ENCODE measurements at regions not wholly inside any gene's neighbourhood (a gene's known extent, or its start where the extent isn't known, plus 50 kb on each side); places are given as distances from the start of the nearest gene placed in this dataset.
A peak's percentile ranks its signal among the peaks of the same experiment; 100 is the strongest.

DNA sequence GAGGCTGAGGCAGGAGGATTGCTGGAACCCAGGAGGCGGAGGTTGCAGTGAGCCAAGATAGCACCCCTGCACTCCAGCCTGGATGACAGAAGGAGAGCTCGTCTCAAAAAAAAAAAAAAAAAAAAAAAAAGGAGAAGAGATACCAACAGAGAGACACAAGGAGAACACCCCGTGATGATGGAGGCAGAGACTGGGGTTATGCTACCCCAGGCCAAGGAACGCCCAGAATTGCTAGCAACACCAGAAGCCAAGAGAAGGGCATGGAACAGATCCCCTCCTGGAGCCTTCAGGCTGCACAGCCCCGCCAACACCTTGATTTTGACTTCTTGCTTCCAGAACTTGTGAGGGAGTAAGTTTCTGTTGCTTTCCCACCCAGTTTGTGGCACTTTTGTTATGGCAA, 148.0 kb upstream of the FOXN3 start:
- WGBS: 88% methylated on average over 5 of the region's 5 CpGs
- intact Hi-C loops (cut with DNase I): no loop called here

GRCh38 chr14:89564286-89564957, 147.4 kb upstream of the FOXN3 start:
- Histone ChIP-seq H3K36me3 (peaks cover 0 to 5% (median under 1%) of the 10 kb centered on the region in 4 donors), H3K27me3 (no peaks in the 10 kb centered on the region), H3K27ac (replicated peaks in 1 of 4) (peak overlapping the region in 1 of 4 donors; percentile 22), H3K4me3 (peak overlapping the region in 1 of 4 donors; percentile 9), H3K9me3 (no peaks in the 10 kb centered on the region), H3K4me1 (peaks cover 14 to 25% (median 18%) of the 10 kb centered on the region in 4 donors)
- intact Hi-C loops (cut with DNase I): no loop called here
- WGBS: 71% methylated on average over 12 of the region's 12 CpGs
- TF ChIP-seq, protein P1, sequence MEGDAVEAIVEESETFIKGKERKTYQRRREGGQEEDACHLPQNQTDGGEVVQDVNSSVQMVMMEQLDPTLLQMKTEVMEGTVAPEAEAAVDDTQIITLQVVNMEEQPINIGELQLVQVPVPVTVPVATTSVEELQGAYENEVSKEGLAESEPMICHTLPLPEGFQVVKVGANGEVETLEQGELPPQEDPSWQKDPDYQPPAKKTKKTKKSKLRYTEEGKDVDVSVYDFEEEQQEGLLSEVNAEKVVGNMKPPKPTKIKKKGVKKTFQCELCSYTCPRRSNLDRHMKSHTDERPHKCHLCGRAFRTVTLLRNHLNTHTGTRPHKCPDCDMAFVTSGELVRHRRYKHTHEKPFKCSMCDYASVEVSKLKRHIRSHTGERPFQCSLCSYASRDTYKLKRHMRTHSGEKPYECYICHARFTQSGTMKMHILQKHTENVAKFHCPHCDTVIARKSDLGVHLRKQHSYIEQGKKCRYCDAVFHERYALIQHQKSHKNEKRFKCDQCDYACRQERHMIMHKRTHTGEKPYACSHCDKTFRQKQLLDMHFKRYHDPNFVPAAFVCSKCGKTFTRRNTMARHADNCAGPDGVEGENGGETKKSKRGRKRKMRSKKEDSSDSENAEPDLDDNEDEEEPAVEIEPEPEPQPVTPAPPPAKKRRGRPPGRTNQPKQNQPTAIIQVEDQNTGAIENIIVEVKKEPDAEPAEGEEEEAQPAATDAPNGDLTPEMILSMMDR (IDR thresholded peaks at IDR 0.05): no peak
- TF ChIP-seq POLR2AphosphoS5 (IDR thresholded peaks at IDR 0.05) (no peak), EP300 (IDR thresholded peaks at IDR 0.05) (no peak), POLR2A (IDR thresholded peaks at IDR 0.05; ENCODE audit: low read depth) (no peak)
- no peak for DNase-seq (ENCODE audit: extremely low spot score)

More for the DNA sequence above, 148.0 kb upstream of the FOXN3 start:
- H3K36me3 ChIP-seq: peaks cover 0 to 5% (median 0%) of the 10 kb centered on the region in 4 donors
- H3K4me3 ChIP-seq: no peak overlapping the region
- peak overlapping the region in 1 of 4 donors; percentile 22 for H3K27ac ChIP-seq (replicated peaks in 1 of 4)
- no peaks in the 10 kb centered on the region for H3K27me3 ChIP-seq
- peaks cover 14 to 25% (median 18%) of the 10 kb centered on the region in 4 donors for H3K4me1 ChIP-seq
- TF ChIP-seq, protein P1 (IDR thresholded peaks at IDR 0.05): no peak
- no peak for TF ChIP-seq EP300 (IDR thresholded peaks at IDR 0.05)
- TF ChIP-seq POLR2AphosphoS5 (IDR thresholded peaks at IDR 0.05): no peak
- no peak for TF ChIP-seq POLR2A (IDR thresholded peaks at IDR 0.05; ENCODE audit: low read depth)
- DNase-seq (ENCODE audit: extremely low spot score): no peak
- H3K9me3 ChIP-seq: no peaks in the 10 kb centered on the region

DNA sequence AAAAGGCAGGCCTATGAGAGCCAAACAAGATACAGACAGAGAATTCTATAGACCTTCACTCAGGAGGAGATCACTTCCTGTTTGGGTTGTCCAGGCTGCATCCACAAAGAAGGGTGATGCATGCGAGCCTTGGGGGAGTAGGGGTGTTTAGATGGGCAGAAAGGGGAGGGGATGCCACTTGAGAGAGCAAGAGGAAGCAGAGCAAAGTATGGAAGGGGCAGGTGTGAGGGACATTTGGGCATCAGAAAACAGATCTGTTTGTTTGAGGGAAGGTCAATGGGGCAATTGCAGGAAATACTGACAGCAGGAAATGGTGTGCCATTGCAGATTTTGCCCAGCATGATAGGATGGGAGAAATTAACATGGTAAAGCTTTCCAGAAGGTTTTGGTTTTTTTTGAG, 146.4 kb upstream of the FOXN3 start:
- peaks cover 0 to 10% (median 2%) of the 10 kb centered on the region in 4 donors for H3K36me3 ChIP-seq
- H3K4me1 ChIP-seq: peaks cover 14 to 25% (median 18%) of the 10 kb centered on the region in 4 donors
- H3K9me3 ChIP-seq: no peaks in the 10 kb centered on the region
- TF ChIP-seq, protein P1 (IDR thresholded peaks at IDR 0.05): no peak
- TF ChIP-seq POLR2A (IDR thresholded peaks at IDR 0.05; ENCODE audit: low read depth) (no peak), EP300 (IDR thresholded peaks at IDR 0.05) (no peak), POLR2AphosphoS5 (IDR thresholded peaks at IDR 0.05) (no peak)
- no peak overlapping the region for H3K27ac ChIP-seq (replicated peaks in 1 of 4)
- no peaks in the 10 kb centered on the region for H3K27me3 ChIP-seq
- no peak for DNase-seq (ENCODE audit: extremely low spot score)
- H3K4me3 ChIP-seq: no peak overlapping the region
- intact Hi-C loops (cut with DNase I): no loop called here
- WGBS: 100% methylated on average over 1 of the region's 1 CpG

DNA sequence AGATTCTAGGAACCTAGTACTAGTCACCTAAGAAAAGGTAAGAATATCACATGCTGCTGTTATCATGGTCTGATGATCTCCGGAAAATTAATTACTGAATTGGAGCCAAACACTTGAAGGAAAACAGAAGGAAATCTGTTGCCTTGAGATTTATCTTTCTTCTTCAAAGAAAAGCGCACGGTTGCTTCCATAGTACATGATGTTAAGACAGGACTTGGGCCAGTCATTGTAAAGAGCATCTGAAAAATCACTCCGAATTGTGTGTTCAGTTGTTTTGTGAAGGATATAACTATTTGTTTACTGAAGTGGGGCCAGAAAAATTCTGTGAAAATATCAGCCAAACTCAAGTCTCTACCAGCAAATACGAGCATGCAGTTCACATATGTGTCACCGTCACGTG, 134.9 kb upstream of the FOXN3 start:
- TF ChIP-seq EP300 (IDR thresholded peaks at IDR 0.05) (no peak), POLR2AphosphoS5 (IDR thresholded peaks at IDR 0.05) (no peak), POLR2A (IDR thresholded peaks at IDR 0.05; ENCODE audit: low read depth) (no peak)
- TF ChIP-seq, protein P1 (IDR thresholded peaks at IDR 0.05): no peak
- intact Hi-C loops (cut with DNase I): no loop called here
- H3K4me1 ChIP-seq: peaks cover 5 to 22% (median 16%) of the 10 kb centered on the region in 4 donors
- no peaks in the 10 kb centered on the region for H3K9me3 ChIP-seq
- H3K4me3 ChIP-seq: no peak overlapping the region
- H3K36me3 ChIP-seq: peaks cover 0 to under 1% (median 0%) of the 10 kb centered on the region in 4 donors
- no peaks in the 10 kb centered on the region for H3K27me3 ChIP-seq
- H3K27ac ChIP-seq (replicated peaks in 1 of 4): no peak overlapping the region
- WGBS: 78% methylated on average over 7 of the region's 7 CpGs
- DNase-seq (ENCODE audit: extremely low spot score): no peak

Data from esophagus muscularis mucosa (tissue), 4 donors.